ENCODE measurements at regions not wholly inside any gene's neighbourhood (a gene's known extent, or its start where the extent isn't known, plus 50 kb on each side); places are given as distances from the start of the nearest gene placed in this dataset.

DNA sequence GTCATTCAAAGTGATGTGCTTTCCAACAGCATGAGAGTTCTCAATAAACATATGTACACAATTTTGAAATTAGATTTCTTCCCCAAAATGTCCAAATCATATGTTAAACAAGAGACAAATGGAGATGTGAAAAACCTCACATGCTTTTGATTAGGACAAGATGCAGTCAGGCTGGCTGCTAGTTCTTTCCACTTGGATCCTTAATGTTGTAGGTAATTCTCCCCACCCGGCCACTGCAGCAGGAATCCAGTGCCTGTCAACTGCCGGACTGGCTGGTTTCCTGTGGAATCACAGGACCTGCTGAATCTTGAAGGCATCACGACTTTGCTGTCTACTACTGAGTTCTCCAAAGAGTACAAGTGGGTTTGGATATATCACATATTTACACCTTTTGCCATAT lies 138.6 kb upstream of the AKR1E2 start:
- no peak for DNase-seq

DNA sequence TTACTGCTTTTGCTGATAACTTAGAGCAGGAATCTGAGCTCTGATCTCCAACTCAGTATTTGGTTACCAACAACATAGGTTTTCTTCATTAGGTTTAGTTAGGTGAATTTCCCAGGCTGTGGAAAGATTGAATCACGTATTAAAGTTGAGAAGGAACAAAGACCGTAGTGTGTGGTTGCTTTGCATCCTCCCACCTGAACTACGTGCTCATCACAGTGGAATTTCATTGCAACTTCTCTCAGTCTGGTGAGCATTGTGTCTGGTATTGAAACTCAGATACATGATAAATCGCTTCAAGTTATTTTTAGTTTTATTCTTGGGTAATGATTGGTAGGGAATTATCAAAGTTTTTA lies 139.4 kb upstream of the AKR1E2 start:
- DNase-seq: no peak

DNA sequence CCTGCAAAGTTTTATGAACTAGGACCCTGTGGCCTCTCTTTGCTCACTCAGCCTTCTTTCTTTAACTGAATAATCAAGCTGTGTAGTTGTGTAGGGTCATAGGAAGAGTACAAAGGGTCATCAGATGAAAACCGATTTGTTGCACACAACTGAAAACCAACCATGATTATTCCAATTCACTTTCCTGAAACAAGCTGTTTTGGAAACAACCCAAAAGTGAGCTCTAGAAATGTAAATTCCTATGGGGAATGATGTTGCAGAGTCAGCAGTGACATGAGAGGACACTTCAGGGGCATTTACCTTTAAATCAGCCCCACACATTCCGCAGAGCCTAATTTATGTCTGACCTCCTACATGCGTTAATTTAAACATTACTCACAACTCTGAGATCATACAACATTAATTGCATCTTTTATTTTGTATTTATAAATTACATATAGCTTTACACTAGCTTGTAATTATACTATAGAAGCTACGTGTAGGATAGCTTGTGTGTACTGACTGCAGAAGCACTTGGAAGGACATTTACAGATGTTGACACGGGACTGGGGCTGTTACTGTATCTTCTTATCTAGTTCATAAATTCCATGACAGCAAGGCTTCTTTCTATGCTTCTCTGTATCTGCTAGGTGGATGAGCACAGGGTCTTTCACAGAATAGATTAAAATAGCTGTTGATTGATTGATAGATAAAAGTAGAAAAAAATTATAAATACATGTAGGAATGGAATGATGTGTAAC lies 139.9 kb upstream of the AKR1E2 start:
- no peak for DNase-seq

DNA sequence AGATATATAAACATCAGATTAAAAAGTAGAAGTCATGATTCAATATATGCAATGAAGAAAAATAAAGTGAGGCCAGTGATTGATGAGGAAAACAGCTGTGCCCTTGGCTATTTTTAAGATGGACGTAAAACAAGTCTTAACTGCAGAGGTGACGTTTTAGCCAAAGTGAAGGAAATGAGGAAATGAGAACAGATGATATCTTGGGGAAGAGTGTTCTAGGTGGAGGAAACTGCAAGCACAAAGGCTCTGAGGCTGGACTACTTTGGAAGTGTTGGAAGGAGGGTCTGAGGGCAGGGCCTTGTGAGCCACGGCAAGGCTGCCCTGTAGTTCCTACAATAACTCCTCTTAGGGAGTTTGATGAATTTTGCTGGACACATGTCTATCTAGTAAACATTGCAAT lies 140.5 kb upstream of the AKR1E2 start:
- DNase-seq: no peak

DNA sequence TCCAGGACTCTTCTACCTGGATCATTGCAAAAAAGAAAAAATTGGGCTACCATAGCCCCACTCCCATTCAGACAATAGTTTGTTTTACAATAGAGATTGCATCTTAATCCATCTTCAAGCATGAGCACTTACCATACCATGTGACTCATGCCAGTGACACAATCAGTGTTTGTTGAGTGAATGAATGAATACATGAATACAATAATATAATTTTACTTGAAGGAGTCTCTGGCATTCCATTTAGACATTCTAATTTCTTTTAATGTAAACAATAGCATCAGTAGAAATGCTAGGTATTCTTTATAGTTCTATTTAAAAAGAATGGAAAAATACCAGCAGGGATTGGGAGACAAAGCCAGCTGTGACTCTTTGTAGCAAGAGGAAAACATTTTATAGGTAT lies 141.6 kb upstream of the AKR1E2 start:
- no peak for DNase-seq

DNA sequence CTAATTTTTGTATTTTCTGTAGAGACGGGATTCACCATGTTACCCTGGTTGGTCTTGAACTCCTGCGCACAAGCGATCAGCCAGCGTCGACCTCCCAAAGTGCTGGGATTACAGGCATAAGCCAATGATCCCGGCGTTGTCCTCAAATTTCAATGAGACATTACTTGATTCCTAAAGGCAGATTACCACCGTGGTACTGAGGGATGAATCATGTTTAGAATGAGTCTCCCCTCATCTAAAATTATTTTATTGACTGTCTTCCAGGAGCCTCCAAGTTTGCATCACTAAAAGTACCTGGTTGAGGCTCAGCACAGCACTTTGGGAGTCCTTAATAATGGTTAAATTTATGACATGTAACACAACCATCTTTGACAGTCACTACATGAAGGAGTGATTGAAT lies 142.2 kb upstream of the AKR1E2 start:
- DNase-seq: no peak

DNA sequence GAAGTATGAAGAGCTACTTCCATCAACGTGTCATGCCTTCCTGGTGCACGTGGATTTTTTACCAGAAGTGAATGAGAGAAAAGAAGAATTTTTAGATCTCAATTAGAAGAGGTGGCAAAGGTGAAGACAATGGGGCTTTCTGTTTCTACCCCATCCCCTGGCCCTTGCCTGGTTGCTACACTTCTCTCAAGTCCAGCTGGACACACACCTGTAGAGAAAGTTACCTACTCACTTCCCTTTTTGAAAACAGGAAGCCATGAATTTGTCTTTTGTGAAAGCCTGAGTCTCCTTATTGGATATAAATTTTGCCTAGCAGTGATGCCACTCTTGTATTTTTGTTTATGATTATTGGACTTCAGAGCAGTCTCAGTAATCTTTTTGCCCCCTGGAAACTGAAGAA lies 142.9 kb upstream of the AKR1E2 start:
- no peak for DNase-seq

DNA sequence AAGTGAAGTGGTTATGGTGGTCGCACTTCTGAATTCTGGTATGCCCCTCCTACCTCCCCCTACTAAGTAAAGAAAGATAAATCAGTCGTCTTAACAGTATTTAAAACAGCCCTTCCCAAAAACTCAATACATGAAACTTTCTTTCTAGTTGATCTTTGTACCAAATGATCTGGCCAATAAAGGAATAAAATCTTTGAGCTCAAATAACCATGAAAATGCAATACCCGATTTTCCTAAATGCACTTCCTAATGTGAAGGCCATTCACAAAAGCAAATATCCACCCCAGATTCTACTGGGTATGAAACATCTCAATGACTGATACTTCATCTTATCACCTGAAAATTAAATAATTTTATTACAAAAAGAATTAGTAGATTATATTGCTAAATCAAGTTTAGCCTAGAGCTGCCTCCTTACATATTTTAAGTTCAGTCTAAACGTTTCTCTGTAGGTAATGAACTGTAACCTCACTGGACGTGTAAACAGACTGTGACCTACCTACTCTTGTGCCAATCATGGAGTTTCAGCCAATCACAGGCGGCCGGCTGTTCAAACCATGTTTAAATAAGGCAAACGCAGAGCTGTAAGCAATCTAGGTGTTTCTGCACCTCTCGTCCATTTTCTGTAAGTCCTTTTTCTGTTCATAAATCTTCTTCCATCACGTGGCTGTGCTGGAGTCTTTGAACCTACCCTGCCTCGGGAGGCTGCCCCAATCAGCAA lies 146.9 kb upstream of the AKR1E2 start:
- no peak for DNase-seq

DNA sequence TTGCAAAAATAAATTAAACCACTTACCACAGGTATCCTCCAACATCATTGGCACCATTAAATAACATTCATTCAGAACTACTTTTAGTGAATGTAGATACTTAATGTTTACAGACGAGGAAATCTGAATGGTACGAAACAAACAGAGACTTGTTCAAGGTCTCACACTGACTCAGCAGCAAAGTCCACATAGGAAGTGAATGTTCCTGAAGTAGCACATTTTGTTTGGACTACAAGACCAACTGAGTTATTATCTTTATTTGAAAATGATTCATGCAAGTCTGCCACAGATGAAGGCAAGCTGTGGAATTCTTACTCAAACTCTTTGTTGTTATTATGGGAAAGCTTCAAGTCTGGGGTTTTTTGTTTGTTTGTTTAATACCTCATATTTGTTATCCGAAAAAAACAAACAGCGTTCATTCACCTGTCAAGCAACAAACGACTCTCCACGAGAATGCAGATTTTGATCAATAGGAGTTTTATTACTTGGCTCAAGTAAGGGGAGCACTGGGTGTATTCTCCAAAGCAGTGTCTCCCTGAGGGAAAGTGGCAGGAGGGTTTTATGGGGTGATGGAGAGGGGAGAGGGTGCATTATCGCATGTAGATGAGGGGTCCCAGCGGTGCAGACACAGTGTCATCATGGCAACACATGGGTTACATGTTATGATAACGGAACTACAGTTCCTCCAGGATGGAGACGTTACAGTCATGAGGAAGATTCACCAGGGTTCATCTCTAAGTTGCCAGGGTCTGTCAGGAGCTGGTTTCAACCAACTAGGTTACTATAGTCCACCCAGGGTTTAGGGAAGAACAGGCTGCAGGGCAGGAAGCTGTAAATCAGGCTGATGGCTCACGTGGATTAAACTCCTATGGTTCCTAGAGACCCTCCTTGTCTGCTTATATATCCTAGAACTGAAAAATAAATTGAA lies 147.7 kb upstream of the AKR1E2 start:
- no peak for DNase-seq

DNA sequence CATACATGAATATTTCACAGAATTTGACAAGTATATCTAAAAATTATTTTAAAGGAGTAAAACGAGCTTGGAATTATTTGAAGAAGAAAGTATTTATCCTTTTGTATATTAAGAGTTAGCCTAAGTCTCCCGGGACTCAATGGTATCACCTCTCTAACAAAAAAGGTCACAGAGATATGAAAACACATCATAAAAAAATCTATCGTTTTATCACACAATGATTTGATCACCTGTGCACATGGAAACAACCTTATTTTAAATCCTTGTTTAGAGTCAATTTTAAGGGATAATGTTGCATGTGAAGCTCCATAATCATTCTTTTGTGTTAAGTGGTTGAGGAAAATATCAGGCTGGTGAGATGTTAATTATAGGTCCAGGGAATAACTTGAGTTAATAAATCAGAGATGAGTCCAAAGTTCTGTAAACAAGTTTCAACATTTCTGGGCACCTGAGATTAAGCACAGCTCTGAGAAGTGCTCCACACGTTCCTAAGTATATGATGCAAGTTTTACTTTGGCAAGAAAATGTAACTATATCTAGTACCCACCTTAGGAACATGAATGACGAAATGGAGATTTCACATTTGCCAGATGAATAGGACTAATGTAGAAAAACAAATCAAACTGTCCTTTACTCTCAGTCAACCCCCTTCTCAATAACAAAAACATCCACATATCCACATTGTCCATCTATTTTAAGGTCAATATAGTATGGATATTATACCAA lies 148.5 kb upstream of the AKR1E2 start:
- no peak for DNase-seq

DNA sequence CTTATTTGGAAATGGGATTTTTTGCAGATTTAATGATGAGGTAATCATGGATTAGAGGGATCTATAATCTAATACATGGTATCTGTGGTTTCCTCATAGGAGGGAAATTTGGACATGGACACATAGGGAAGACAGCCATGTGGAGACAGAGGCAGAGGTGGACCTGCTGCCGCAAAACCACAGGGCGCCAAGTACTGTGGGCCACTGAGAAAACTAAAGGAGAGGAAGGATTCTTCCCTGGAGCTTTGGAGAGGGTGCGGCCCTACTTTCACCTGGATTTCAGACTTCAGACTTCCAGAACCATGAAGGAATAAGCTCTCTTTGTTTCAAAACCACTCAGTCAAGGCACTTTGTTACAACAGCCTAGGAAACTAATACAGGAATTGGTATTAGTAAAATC lies 149.4 kb upstream of the AKR1E2 start:
- no peak for DNase-seq

DNA sequence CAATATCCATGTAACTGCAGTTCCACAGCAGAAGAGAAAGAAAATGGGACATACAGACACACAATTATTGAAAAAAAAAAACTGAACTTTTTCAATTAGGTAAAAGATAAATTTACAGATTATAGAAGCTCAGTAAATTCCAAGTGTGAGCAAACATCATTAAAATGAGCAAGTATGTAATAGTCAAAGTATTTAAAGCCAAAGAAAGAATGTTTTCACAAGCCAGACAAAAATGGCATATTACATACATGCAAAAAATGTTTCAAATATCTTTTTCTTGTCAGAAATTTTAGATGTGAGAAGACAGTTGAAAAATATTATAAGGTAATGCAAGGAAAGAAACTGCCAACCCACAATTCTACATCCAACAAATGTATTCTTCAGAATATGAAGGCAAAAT lies 150.2 kb upstream of the AKR1E2 start:
- DNase-seq: no peak

DNA sequence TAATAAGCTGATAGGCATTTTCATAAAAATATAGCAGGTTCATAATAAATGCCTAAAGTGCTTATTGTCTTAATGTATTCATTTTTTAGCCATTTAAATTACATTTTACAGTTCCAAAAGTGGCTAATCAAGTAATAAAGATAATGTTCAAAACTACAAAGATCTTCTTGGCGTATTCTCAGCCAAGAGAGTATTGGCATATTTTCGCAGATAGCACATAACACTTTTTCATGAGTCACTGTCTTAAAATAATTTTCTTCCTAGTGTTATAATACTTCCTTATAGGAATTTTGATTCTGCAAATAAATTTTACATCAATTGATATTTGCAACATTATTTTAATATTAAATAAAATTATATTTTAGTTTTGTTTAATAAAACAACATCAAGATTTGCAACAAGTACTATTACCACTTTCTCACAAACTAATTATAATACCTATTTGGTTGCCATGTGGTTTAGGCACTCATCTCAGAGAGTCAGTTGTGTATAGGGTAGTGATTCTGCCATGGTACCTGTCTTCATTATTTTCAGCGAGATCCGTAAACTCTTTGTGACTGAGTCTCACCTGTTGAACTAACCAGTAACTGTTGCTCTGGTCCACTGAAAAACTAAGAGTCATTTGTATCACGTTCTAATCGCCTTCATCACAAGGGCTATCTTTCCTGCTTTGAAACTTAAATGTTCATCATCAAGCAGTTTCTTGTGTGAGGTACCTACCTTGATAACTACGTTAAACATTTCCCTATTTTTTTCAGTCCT lies 152.5 kb upstream of the AKR1E2 start:
- DNase-seq: no peak

DNA sequence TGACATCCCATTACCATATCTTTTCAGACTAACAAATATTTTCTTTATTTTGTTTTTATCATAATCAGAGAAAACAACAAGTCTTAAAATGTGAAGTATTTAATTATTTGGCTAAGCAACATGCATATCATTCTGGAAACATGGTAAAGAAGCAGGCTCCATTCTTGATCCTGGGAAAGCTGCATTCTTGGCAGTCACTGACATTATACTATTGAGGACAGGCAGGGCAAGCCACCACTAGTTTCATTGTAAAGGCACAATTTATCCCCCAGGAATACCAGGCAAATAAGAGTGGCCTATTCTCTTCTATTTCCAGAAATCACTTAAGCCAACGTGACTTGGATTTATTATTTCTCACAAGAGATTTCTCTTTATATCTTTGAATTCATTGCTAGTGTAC lies 153.8 kb upstream of the AKR1E2 start:
- no peak for DNase-seq

DNA sequence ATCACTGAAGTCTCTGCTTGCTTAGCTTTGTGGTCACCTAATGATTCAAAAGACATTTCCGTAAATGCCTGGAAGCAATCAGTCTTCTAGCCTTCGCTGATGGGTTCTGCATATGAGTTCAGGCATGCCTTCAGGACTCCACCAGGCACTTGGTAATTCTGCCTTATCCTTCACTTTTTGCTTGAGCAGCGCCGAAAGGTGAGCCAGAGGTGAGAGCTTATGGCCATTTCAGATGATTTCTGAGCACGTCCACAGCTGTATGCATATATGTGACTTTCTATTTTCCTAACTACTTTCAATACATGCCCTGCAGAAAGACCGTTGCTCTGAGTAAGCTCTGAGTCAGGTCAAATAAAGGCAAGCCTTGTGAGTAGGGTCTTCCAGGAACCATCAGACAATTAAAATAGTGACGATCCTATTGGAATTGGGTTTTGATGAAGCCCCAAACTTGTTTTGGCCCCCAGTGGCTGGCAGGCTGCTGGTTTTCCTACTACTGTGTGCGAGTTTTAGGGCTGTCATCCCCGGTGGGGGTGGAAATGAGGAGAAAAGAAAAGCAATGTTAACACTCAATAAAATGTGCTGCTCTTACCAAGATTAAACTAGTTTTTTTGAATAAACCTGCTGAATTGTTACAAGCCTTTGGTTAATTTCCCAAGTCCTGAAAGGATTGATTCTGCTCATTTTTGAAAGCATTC lies 154.4 kb upstream of the AKR1E2 start:
- DNase-seq: no peak

DNA sequence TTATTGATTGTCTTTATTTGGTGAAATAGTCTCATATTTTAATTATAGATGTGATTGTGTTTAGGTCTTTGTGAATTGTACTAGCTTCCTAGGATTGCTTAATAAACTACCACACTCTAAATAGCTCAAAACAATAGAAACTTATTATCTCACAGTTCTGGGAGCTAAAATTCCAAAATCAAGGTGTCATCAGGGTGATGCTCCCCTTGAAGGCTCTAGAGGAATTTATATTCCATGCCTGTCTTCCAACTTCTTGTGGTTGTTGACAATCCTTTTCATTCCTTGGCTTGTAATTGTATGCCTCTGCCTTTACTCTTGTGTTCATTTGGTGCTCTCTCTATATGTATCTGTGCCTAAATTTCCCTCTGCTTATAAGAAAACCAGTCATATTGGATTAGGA lies 155.3 kb upstream of the AKR1E2 start:
- no peak for DNase-seq

DNA sequence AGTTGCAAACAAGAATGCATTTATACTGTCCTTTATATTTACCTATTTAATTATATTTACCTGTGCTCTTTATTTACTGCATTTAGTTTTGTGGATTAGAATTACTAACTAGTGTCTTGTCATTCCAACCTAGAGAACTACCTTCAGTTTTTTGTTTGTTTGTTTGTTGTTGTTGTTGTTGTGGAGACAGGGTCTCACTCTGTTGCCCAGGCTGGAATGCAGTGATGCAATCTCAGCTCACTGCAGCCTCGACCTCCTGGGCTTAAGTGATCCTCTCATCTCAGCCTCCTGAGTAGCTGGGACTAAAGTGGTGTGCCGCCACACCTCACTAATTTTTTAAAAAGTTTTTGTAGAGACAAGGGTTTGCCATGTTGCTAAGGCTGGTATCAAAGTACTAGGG lies 156.4 kb upstream of the AKR1E2 start:
- DNase-seq: no peak

DNA sequence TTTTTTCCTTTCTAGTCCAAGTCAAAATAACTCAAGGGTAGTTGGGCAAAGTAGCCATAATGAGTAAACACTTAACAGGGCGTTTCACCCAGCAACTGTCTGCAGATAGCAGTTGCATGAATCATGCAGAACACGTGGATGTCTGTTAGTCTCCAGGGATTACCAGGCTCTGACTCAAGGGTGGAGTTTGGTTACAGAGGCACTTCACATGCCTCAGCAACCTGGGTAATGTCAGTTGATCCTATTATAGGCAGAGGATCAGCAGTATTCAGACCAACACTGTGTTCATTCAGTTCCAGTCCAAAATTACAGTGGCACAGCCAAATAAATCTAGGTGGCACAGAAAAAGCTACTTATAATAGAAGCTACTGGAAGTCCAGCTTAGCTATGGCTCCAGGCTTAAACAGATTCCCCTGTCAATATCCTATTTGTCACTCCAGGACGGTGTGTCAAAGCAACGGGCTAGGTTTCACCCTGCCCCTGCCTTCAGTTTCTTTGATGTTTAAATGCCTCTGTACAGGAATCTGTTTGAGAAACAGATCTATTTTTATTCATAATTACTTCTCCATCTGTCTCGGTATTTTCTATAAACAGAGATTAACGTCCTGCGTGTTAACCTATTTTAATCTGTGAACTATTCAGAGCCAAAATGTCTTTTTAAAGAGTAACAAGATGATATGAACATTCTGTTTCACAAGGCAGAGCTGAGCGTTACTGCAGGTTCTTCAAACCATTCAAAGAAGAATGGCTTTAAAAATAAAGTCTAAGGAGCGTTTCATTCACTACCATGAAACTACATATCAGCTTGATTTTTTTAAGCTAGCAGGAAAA lies 162.6 kb upstream of the AKR1E2 start:
- DNase-seq: peak in 1 of 2 donors; percentile 30

DNA sequence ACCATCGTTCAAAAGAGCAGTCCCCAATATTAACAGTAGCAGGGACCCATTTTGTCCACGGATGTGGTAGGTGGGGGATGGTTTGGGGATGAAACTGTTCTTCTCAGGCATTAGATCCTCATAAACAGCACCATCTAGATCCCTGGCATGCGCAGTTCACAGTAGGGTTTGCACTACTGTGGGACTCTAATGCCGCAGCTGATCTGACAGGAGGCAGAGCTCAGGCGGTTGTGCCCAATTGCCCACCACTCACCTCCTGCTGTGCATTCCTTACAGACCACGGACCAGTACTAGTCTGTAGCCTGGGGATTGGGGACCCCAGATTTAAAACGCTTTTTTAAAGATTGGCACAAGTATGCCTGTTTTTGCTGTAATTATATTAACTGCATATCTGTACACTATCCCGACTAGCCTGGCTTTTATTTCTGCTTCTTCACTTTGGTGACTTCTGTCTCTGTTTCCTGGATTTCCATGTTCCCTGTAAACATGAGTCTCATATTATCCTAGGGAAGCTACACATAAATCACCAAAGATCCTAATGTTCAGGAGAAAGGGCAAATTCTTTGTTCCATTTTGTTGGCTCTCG lies 163.3 kb upstream of the AKR1E2 start:
- DNase-seq: no peak

DNA sequence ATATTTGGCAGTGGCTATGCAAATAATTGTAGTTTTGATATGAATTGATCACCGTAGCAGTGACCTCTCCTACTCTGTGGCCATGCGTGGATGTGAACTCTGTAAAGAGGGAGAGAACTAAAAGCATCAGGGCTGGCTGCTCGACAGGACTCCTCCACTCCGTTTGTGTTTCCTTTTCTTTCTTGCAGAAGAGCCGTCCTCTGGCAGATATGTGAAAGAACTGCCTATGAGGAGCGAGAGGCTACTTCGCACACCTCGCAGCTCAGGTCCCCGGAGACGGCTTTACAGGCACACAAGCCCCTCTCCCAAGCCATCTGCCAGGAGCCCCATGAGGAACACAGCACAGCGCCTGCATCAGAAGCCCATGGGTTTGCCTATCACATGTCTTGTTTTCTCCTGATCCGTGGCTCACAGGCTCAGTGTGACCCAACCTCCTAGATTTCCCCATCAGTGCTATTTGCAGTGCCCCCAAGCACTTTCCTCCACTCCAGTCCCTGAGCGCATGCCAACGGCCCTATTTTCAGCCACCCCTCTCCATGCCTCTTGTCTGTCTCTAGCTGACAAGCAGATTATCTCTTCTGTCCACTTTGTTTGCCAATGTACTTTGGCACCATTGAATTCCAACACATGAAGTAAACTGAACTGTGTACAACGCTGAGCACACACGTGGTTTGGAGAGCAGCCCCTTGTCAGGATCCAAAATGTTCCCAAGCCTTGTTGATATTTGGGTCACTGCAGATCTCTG lies 164.3 kb upstream of the AKR1E2 start:
- no peak for DNase-seq

Data from CD4-positive, alpha-beta T cell treated with Interleukin-4 for 1 hour (primary cell).